ENCODE measurements at regions not wholly inside any gene's neighbourhood (a gene's known extent, or its start where the extent isn't known, plus 50 kb on each side); places are given as distances from the start of the nearest gene placed in this dataset.

GRCh38 chr17:33598797-33599196, 305.7 kb upstream of the ASIC2 start:
- no peak for DNase-seq
- intact Hi-C loops (cut with DNase I; ENCODE audit: low total_unique reads), result no loop called here
- 92 to 94% methylated on average over 2 of the region's 2 CpGs for WGBS, 2 donors

GRCh38 chr17:33602981-33603380, 309.9 kb upstream of the ASIC2 start:
- no peak for TF ChIP-seq CTCF (IDR thresholded peaks at IDR 0.05)
- TF ChIP-seq POLR2A (IDR thresholded peaks at IDR 0.05), result no peak
- no peak for DNase-seq
- no peaks in the 10 kb centered on the region for H3K36me3 ChIP-seq (ENCODE audit: low read depth, missing control alignments)
- no peak overlapping the region for H3K4me3 ChIP-seq
- 33 to 40% methylated on average over 1 of the region's 1 CpG for WGBS, 2 donors
- no peaks in the 10 kb centered on the region for H3K4me1 ChIP-seq
- no peaks in the 10 kb centered on the region for H3K9me3 ChIP-seq
- no peaks in the 10 kb centered on the region for H3K27me3 ChIP-seq
- no peak overlapping the region for H3K27ac ChIP-seq
- intact Hi-C loops (cut with DNase I; ENCODE audit: low total_unique reads), result loop anchor here (10.0 kb wide), 1 partner anchor 58 kb away; no protein-coding TSS in a partner anchor

More at GRCh38 chr17:33598797-33599196, 305.7 kb upstream of the ASIC2 start:
- Histone ChIP-seq H3K27me3 (no peaks in the 10 kb centered on the region), H3K9me3 (no peaks in the 10 kb centered on the region), H3K4me3 (no peak overlapping the region), H3K27ac (no peak overlapping the region), H3K36me3 (ENCODE audit: low read depth, missing control alignments) (no peaks in the 10 kb centered on the region), H3K4me1 (no peaks in the 10 kb centered on the region)
- TF ChIP-seq CTCF (IDR thresholded peaks at IDR 0.05), result no peak
- TF ChIP-seq POLR2A (IDR thresholded peaks at IDR 0.05), result no peak

- Histone ChIP-seq H3K4me3 (no peak overlapping the region), H3K4me1 (no peaks in the 10 kb centered on the region), H3K27ac (no peak overlapping the region), H3K9me3 (no peaks in the 10 kb centered on the region), H3K27me3 (no peaks in the 10 kb centered on the region), H3K36me3 (ENCODE audit: low read depth, missing control alignments) (no peaks in the 10 kb centered on the region)
- no peak for DNase-seq
- WGBS, 2 donors, result 45 to 55% methylated on average over 1 to 2 of the region's 2 CpGs
- TF ChIP-seq CTCF (IDR thresholded peaks at IDR 0.05) (no peak), POLR2A (IDR thresholded peaks at IDR 0.05) (no peak)
- intact Hi-C loops (cut with DNase I; ENCODE audit: low total_unique reads), result loop anchor here (10.0 kb wide), 1 partner anchor 59 kb away; no protein-coding TSS in a partner anchor
Observed at GRCh38 chr17:33603789-33604188, 310.7 kb upstream of the ASIC2 start.

GRCh38 chr17:33611532-33611931, 318.4 kb upstream of the ASIC2 start:
- H3K4me3 ChIP-seq, result no peak overlapping the region
- TF ChIP-seq POLR2A (IDR thresholded peaks at IDR 0.05) (no peak), CTCF (IDR thresholded peaks at IDR 0.05) (no peak)
- intact Hi-C loops (cut with DNase I; ENCODE audit: low total_unique reads), result no loop called here
- no peaks in the 10 kb centered on the region for H3K4me1 ChIP-seq
- no peak overlapping the region for H3K27ac ChIP-seq
- H3K27me3 ChIP-seq, result no peaks in the 10 kb centered on the region
- DNase-seq, result no peak
- WGBS, 2 donors, result 4 to 56% methylated on average over 1 of the region's 1 CpG
- H3K36me3 ChIP-seq (ENCODE audit: low read depth, missing control alignments), result no peaks in the 10 kb centered on the region
- H3K9me3 ChIP-seq, result no peaks in the 10 kb centered on the region

GRCh38 chr17:33615861-33616260, 322.8 kb upstream of the ASIC2 start:
- H3K27me3 ChIP-seq, result no peaks in the 10 kb centered on the region
- H3K27ac ChIP-seq, result no peak overlapping the region
- DNase-seq, result no peak
- TF ChIP-seq POLR2A (IDR thresholded peaks at IDR 0.05), result no peak
- TF ChIP-seq CTCF (IDR thresholded peaks at IDR 0.05), result no peak
- intact Hi-C loops (cut with DNase I; ENCODE audit: low total_unique reads), result no loop called here
- no peak overlapping the region for H3K4me3 ChIP-seq
- H3K9me3 ChIP-seq, result no peaks in the 10 kb centered on the region
- WGBS, 2 donors, result 80 to 84% methylated on average over 3 of the region's 3 CpGs
- H3K36me3 ChIP-seq (ENCODE audit: low read depth, missing control alignments), result no peaks in the 10 kb centered on the region
- no peaks in the 10 kb centered on the region for H3K4me1 ChIP-seq

All from testis (tissue), 2 donors.